SK-N-SH (cell line): ENCODE measurements at regions not wholly inside any gene's neighbourhood (a gene's known extent, or its start where the extent isn't known, plus 50 kb on each side); places are given as distances from the start of the nearest gene placed in this dataset.

ENCODE experiments used
- CTCF ChIA-PET: fragments of 300-600, 350-600 bp; formaldehyde crosslinking; extraction: SDS; loops from one replicate; lab custom pipeline; 2021; lab: Yijun Ruan, JAX
- POLR2A ChIA-PET: fragments of 350-600 bp; sonication (Branson Sonifier 250); formaldehyde crosslinking; extraction: SDS; loops from one replicate; lab custom pipeline; 2020; ENCODE audit warnings: antibody characterized with exemption, inconsistent platforms; lab: Yijun Ruan, JAX
- DNase-seq: peaks from one replicate; pipeline ENCODE4 v3.0.0; 2012
- H2AFZ ChIP-seq: fragments of 200-600 bp; sonication (generic); 2 replicates; pipeline ENCODE4 v1.8.1; 2016; ENCODE audit warnings: antibody characterized with exemption, mild to moderate bottlenecking, low read depth
- H3F3A ChIP-seq: fragments of 200-600 bp; sonication (generic); replicated peaks from 2 replicates; pipeline ENCODE3; 2016; ENCODE audit warnings: antibody characterized with exemption, mild to moderate bottlenecking; ENCODE audit not compliant: insufficient read depth
- H3K27ac ChIP-seq, 2 experiments: fragments of 200-500 bp in 1 of 2; fragments of 200-600 bp in 1 of 2; sonication (Bioruptor generic) in 1 of 2; sonication (generic), shearing (Covaris generic) in 1 of 2; 2 replicates each; pipeline versions ENCODE4 v1.5.1 to v1.6.1; 2014 to 2016; ENCODE audit warnings: low read depth in 2 of 2, inconsistent platforms in 1 of 2, low read length in 1 of 2, mild to moderate bottlenecking in 1 of 2, mixed read lengths in 1 of 2
- H3K27me3 ChIP-seq: fragments of 200-600 bp; sonication (generic), shearing (Covaris generic); 2 replicates; pipeline ENCODE4 v1.6.1; 2016; ENCODE audit warnings: mixed run types; ENCODE audit not compliant: insufficient read depth
- H3K36me3 ChIP-seq, 2 experiments: fragments of 200-500 bp in 1 of 2; fragments of 200-600 bp in 1 of 2; sonication (Bioruptor generic) in 1 of 2; sonication (generic) in 1 of 2; replicated peaks in 1 of 2; 2 replicates each; pipeline versions ENCODE3 to v1.5.1; 2014 to 2016; ENCODE audit warnings: low read length in 1 of 2, mild to moderate bottlenecking in 1 of 2; ENCODE audit not compliant: insufficient read depth in 2 of 2, control insufficient read depth in 1 of 2
- H3K4me1 ChIP-seq, 2 experiments: fragments of 200-500 bp in 1 of 2; fragments of 200-600 bp in 1 of 2; sonication (Bioruptor generic) in 1 of 2; sonication (generic), shearing (Covaris generic) in 1 of 2; 2 replicates each; pipeline versions ENCODE4 v1.5.1 to v1.6.1; 2014 to 2016; ENCODE audit warnings: low read depth in 1 of 2, low read length in 1 of 2, mixed run types in 1 of 2; ENCODE audit not compliant: insufficient read depth in 2 of 2, control insufficient read depth in 1 of 2
- H3K4me2 ChIP-seq: fragments of 200-600 bp; sonication (generic), shearing (Covaris generic); 2 replicates; pipeline ENCODE4 v1.6.1; 2017; ENCODE audit warnings: mixed run types
- H3K4me3 ChIP-seq, 2 experiments: fragments of 200-500 bp in 1 of 2; fragments of 200-600 bp in 1 of 2; sonication (Bioruptor generic) in 1 of 2; sonication (generic), shearing (Covaris generic) in 1 of 2; 2 replicates each; pipeline versions ENCODE4 v1.5.1 to v1.8.1; 2014 to 2016; ENCODE audit warnings: low read depth in 2 of 2, inconsistent platforms in 1 of 2, low read length in 1 of 2, mild to moderate bottlenecking in 1 of 2, mixed read lengths in 1 of 2, moderate library complexity in 1 of 2
- H3K79me2 ChIP-seq: fragments of 200-600 bp; sonication (generic); 2 replicates; pipeline ENCODE4 v1.8.1; 2017; ENCODE audit warnings: mild to moderate bottlenecking; ENCODE audit not compliant: insufficient read depth
- H3K9ac ChIP-seq: fragments of 200-600 bp; sonication (generic); 2 replicates; pipeline ENCODE4 v1.6.1; 2017; ENCODE audit warnings: mixed run types
- H3K9me2 ChIP-seq: fragments of 200-600 bp; sonication (generic); 2 replicates; pipeline ENCODE4 v1.6.1; 2017; ENCODE audit warnings: mixed run types
- H3K9me3 ChIP-seq: fragments of 200-600 bp; sonication (generic); 2 replicates; pipeline ENCODE4 v1.6.1; 2017; ENCODE audit warnings: mixed run types, mild to moderate bottlenecking, moderate library complexity
- H4K20me1 ChIP-seq: fragments of 200-600 bp; sonication (generic); 2 replicates; pipeline ENCODE4 v1.6.1; 2017; ENCODE audit warnings: mild to moderate bottlenecking, mixed run types; ENCODE audit not compliant: insufficient read depth
- CHD2 ChIP-seq: fragments of 150-350 bp; IDR thresholded peaks from 2 replicates; pipeline ENCODE4 v1.6.1; 2018; ENCODE audit warnings: low read length; ENCODE audit not compliant: partially characterized antibody
- POLR2AphosphoS5 ChIP-seq: IDR thresholded peaks from 2 replicates; pipeline ENCODE4 v1.6.1; 2012; ENCODE audit warnings: low read depth, low read length
- SIN3A ChIP-seq: IDR thresholded peaks from 2 replicates; pipeline ENCODE4 v1.6.1; 2012; ENCODE audit warnings: low read depth, mild to moderate bottlenecking, low read length, moderate library complexity, borderline replicate concordance
- SMC3 ChIP-seq: IDR thresholded peaks from 2 replicates; pipeline ENCODE4 v1.6.1; 2012; ENCODE audit warnings: low read depth, low read length, improper control_type of control experiment
- TAF1 ChIP-seq: IDR thresholded peaks from 2 replicates; pipeline ENCODE4 v1.6.1; 2012; ENCODE audit warnings: low read depth, mild to moderate bottlenecking, low read length, moderate library complexity, borderline replicate concordance
- TCF12 ChIP-seq: IDR thresholded peaks from 2 replicates; pipeline ENCODE4 v1.4.0; 2012
- YY1 ChIP-seq: IDR thresholded peaks from 2 replicates; pipeline ENCODE4 v1.4.0; 2012; ENCODE audit warnings: low read depth, mild to moderate bottlenecking
- WGBS: methylation state at CpG from one replicate; pipeline ENCODE4 v1.1.6; 2017; ENCODE audit warnings: low lambda C conversion rate; 5-methylcytosine and 5-hydroxymethylcytosine counted together
- TF ChIP-seq, protein P1 (sequence below): IDR thresholded peaks from 2 replicates; pipeline ENCODE4 v1.4.0; 2012; ENCODE audit warnings: low read depth, borderline replicate concordance
- TF ChIP-seq, protein P2 (sequence below): IDR thresholded peaks from 2 replicates; pipeline ENCODE4; 2012
- TF ChIP-seq, protein P3 (sequence below): fragments of 150-350 bp; IDR thresholded peaks from 2 replicates; pipeline ENCODE4 v1.6.1; 2017; ENCODE audit warnings: antibody characterized with exemption, low read length, low read depth, borderline replicate concordance

DNA sequence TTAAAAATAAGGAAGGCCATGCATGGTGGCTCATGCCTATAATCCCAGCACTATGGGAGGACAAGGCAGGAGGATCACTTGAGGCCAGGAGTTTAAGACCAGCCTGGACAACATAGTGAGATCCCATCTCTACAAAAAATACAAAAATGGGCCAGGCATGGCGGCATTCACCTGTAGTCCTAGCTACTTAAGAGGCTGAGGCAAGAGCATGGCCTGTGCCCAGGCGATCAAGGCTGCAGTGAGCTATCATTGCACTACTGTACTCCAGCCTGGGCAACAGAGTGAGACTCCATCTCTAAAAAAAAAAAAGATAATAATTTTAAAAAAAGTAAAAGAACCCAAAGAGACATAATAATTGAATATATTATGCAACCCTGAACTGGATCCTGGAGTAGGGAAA lies 83.6 kb upstream of the ZNF423 start:
- no peak overlapping the region for H3K4me2 ChIP-seq
- H3K9ac ChIP-seq, result no peak overlapping the region
- no peaks in the 10 kb centered on the region for H3K9me2 ChIP-seq
- H3K27ac ChIP-seq, result no peak overlapping the region
- ChIA-PET POLR2A (no interaction called here), CTCF (no interaction called here)
- H3K36me3 ChIP-seq, result no peaks in the 10 kb centered on the region
- no peaks in the 10 kb centered on the region for H3F3A ChIP-seq
- TF ChIP-seq SIN3A (no peak), YY1 (no peak)
- TF ChIP-seq, all 33 proteins: peak for 0
- Histone ChIP-seq H2AFZ (no peak overlapping the region), H3K79me2 (no peaks in the 10 kb centered on the region), H3K4me1 (no peaks in the 10 kb centered on the region), H3K9me3 (no peaks in the 10 kb centered on the region), H3K4me3 (no peak overlapping the region), H4K20me1 (no peaks in the 10 kb centered on the region), H3K27me3 (no peaks in the 10 kb centered on the region)
- DNase-seq, result no peak
- 48% methylated on average over 2 of the region's 2 CpGs for WGBS

DNA sequence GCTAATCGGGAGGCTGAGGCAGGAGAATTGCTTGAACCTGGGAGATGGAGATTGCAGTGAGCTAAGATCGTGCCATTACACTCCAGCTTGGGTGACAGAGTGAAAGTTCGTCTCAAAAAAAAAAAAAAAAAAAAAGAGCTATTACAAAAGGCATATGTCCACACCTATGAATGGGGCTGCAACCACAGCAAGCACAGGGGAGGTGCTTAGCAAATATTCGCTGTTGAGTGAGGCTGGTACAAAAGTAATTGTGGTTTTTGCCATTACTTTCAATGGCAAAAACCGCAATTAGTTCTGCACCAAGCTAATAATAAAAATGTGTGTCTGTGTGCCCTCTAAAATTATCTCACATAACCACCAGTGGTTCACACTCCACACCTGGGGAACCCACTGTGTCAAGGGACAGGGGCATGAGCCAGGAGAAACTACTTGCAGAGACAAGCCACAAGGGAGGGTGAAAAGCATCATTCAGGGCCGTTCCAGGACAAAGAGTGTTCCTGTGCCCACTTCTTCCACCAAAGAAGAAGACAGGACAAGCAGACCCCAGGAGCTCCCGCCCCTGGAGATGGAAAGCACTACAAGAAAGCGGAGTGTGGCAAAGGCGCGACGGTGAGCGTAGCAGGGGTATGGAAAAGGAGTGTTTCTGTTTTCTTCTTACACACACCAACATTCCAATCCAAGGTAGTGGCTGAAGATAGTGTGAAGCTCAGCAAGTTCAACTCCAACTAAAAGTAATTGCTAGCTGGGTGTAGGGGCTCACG lies 84.4 kb upstream of the CNEP1R1 start:
- TF ChIP-seq CHD2 (no peak), TCF12 (no peak), POLR2AphosphoS5 (no peak), TAF1 (no peak), SMC3 (no peak)
- TF ChIP-seq, protein P1, sequence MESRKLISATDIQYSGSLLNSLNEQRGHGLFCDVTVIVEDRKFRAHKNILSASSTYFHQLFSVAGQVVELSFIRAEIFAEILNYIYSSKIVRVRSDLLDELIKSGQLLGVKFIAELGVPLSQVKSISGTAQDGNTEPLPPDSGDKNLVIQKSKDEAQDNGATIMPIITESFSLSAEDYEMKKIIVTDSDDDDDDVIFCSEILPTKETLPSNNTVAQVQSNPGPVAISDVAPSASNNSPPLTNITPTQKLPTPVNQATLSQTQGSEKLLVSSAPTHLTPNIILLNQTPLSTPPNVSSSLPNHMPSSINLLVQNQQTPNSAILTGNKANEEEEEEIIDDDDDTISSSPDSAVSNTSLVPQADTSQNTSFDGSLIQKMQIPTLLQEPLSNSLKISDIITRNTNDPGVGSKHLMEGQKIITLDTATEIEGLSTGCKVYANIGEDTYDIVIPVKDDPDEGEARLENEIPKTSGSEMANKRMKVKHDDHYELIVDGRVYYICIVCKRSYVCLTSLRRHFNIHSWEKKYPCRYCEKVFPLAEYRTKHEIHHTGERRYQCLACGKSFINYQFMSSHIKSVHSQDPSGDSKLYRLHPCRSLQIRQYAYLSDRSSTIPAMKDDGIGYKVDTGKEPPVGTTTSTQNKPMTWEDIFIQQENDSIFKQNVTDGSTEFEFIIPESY, result no peak
- TF ChIP-seq, protein P2, sequence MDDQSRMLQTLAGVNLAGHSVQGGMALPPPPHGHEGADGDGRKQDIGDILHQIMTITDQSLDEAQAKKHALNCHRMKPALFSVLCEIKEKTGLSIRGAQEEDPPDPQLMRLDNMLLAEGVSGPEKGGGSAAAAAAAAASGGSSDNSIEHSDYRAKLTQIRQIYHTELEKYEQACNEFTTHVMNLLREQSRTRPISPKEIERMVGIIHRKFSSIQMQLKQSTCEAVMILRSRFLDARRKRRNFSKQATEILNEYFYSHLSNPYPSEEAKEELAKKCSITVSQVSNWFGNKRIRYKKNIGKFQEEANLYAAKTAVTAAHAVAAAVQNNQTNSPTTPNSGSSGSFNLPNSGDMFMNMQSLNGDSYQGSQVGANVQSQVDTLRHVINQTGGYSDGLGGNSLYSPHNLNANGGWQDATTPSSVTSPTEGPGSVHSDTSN, result no peak
- TF ChIP-seq, protein P3, sequence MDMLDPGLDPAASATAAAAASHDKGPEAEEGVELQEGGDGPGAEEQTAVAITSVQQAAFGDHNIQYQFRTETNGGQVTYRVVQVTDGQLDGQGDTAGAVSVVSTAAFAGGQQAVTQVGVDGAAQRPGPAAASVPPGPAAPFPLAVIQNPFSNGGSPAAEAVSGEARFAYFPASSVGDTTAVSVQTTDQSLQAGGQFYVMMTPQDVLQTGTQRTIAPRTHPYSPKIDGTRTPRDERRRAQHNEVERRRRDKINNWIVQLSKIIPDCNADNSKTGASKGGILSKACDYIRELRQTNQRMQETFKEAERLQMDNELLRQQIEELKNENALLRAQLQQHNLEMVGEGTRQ, result no peak
- CTCF ChIA-PET, result interaction anchor here (0.7 to 1.1 kb wide), 2 partner anchors 17 to 20 kb away, joined by 3 read pairs; no protein-coding TSS in a partner anchor
- H2AFZ ChIP-seq, result no peak overlapping the region
- no peaks in the 10 kb centered on the region for H3K9me2 ChIP-seq
- DNase-seq, result no peak
- no peaks in the 10 kb centered on the region for H3K79me2 ChIP-seq
- H3K9me3 ChIP-seq, result no peaks in the 10 kb centered on the region
- H3K4me2 ChIP-seq, result no peak overlapping the region
- H3K4me1 ChIP-seq, result no peaks in the 10 kb centered on the region
- H3K4me3 ChIP-seq, result no peak overlapping the region
- H3K9ac ChIP-seq, result no peak overlapping the region
- no peaks in the 10 kb centered on the region for H3F3A ChIP-seq
- POLR2A ChIA-PET, result interaction anchor here (0.6 kb wide), 1 partner anchor 85 kb away, joined by 4 read pairs; the partner anchor contains the start of gene CNEP1R1
- no peaks in the 10 kb centered on the region for H4K20me1 ChIP-seq
- WGBS, result 58% methylated on average over 13 of the region's 13 CpGs
- no peaks in the 10 kb centered on the region for H3K36me3 ChIP-seq
- H3K27me3 ChIP-seq, result no peaks in the 10 kb centered on the region
- no peak overlapping the region for H3K27ac ChIP-seq
